ENCODE measurements at regions not wholly inside any gene's neighbourhood (a gene's known extent, or its start where the extent isn't known, plus 50 kb on each side); places are given as distances from the start of the nearest gene placed in this dataset.

DNA sequence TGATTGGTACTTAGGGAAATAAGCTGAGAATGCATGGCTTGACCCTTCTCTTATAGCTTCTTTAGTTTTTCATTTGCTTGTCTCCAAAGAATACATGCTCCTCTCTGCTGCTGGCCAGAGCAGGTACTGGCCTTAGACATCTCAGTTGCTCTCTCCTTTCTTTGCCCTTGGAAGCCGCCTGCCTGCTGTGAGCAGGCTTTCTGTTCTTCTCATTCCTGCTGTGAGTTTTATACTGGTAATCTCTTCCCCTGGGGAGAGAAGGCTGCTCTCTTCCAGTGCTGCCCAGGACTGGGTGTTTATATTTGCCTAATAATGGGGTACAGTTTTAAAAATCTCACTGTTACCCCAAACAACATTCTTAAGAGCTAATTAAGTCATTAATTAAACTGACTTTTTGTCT is 323.5 kb upstream of the LRRC7 start:
- no peak for DNase-seq (ENCODE audit: low spot score)

- DNase-seq (ENCODE audit: low spot score): no peak
These were observed 321.6 kb upstream of the LRRC7 start for GRCh38 chr1:69246109-69246508.

DNA sequence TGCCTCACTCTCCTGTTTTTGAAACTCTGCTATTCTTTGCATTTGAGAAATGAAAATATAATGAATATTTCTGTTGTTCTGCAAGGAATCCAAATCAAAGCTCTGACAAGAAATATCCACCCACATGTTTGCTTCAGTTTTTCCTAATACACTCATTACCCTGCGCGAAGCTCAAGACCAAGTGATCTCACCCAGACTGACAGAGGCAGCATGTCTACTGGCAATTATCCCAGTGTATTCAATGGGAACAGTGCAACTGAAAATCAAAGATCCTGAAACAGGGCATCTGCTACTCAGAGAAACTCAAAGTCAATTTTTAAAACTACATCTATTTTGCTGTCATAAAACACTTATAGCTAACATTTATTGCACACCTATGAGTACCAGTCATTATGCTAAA is 321.0 kb upstream of the LRRC7 start:
- no peak for DNase-seq (ENCODE audit: low spot score)

DNA sequence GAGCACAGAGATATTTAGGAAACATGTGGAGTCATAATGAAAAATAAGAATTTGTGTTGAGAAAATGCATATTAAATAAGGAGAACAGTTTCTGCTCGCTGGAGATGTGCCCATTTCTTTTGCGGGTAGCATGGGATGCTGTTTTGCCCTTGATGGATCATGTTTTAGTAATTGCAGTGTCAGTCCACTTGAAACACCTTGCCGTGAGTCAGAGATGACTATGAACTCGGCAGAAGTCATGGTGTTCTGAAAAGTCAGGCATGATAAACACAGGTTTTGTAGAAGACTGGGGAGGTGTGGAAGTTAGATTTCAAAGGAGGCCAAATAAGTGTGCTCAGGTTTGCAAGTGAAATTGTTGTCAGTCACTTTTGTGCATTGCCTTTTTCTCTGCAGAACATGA is 315.0 kb upstream of the LRRC7 start:
- no peak for DNase-seq (ENCODE audit: low spot score)

- no peak for DNase-seq (ENCODE audit: low spot score)
These were observed 311.7 kb upstream of the LRRC7 start for GRCh38 chr1:69256036-69256435.

- DNase-seq (ENCODE audit: low spot score): no peak
These were observed 308.9 kb upstream of the LRRC7 start for GRCh38 chr1:69258842-69259241.

- no peak for DNase-seq (ENCODE audit: low spot score)
These were observed 303.8 kb upstream of the LRRC7 start for GRCh38 chr1:69263921-69264391.

DNA sequence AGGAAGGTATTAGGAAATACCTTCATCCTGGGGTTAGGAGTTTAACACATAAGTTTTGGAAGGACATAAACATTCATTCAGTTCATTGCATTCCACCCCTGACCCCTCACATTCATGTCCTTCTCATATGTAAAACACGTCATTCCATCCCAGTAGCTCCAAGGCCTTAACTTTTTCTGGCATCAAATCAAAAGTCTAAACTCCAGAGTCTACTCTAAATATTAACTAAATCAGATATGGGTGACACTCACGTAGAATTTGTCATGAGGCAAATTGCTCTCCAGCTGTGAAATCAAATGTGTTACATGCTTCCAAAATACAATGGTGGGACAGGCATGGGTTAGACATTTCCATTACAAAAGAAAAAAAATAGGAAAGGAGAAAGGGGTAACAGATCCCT is 298.2 kb upstream of the LRRC7 start:
- no peak for DNase-seq (ENCODE audit: low spot score)

- no peak for DNase-seq (ENCODE audit: low spot score)
These were observed 296.1 kb upstream of the LRRC7 start for GRCh38 chr1:69271587-69272125.

DNA sequence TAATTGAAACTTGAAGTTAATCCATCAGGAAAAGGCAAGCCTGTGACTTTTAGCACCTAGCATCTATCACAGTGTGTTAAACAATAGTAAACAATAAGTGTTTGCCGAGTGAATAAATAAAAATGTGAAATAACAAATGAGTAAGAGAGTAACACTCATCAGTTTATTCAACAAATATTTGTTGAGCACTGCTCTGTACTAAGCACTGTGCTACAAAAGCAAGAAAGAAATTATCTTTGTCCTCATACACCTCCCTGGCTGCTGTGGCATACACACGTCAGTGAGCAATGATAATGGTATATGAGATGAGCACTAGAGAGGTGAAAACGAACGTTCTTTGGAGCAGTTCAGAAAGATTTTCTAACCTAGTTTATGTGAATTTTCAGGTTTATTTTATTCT is 295.0 kb upstream of the LRRC7 start:
- DNase-seq (ENCODE audit: low spot score): no peak

GRCh38 chr1:69278923-69279322 is 288.8 kb upstream of the LRRC7 start:
- DNase-seq (ENCODE audit: low spot score): no peak

DNA sequence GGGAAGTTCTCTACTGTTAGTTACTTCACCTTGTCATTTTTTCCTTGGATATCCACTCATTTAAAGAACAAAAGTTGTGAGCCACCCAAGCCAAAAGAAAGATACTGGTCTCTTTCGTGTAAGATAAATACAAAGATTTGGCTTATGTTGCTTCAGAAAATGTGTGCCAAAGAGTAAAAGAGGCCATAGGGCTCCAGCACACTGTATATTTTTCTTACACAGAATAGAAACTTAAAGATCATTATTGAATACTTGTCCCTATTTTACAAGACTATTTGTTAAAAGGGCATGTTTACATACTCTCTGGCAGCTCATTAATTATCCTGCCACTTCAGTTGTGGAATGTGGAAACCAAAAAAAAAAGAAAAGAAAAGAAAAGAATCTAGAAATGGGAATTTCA is 284.2 kb upstream of the LRRC7 start:
- DNase-seq (ENCODE audit: low spot score): no peak

- DNase-seq (ENCODE audit: low spot score): no peak
These were observed 283.2 kb upstream of the LRRC7 start for GRCh38 chr1:69284508-69284907.

GRCh38 chr1:69288416-69288815 is 279.3 kb upstream of the LRRC7 start:
- DNase-seq (ENCODE audit: low spot score): no peak

DNA sequence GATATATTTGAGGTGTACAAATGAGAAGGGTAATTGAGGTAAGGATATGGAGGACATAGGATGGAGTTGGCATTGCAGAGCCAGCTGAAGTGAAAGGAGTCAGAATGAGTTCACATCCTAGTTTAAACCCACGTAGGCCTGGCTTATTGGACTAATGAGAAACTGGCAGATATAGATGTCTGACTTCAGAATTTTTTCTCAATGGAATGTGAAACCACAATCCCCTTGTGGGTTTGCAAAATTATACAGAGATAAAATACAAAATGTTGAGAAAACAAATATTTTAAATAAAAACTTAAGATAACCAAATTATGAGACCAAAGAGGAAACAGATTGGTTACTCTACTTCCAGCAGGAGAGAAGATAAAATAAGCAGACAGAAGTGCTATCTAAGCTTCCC is 277.4 kb upstream of the LRRC7 start:
- DNase-seq (ENCODE audit: low spot score): no peak

DNA sequence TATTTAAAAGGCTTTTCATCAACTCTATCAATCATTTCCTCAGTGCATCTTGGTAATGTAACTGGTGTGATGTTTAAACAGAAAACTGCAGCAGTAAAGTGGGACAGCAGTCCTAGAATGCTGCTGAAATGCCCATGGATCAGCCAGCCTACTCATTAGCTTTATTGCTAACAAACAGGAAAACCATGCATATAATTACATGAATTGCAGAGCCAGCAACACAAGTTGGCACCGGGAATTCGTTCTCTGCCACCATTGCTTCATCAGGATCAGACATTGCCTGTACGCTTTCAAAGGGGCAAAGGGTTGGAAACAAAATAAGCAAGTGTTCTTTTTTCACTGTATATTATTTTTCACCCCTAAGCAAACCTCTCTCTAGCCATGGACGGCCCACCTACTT is 276.2 kb upstream of the LRRC7 start:
- DNase-seq (ENCODE audit: low spot score): no peak

- no peak for DNase-seq (ENCODE audit: low spot score)
These were observed 274.9 kb upstream of the LRRC7 start for GRCh38 chr1:69292833-69293232.

GRCh38 chr1:69294171-69294570 is 273.6 kb upstream of the LRRC7 start:
- DNase-seq (ENCODE audit: low spot score): no peak

- no peak for DNase-seq (ENCODE audit: low spot score)
These were observed 272.5 kb upstream of the LRRC7 start for GRCh38 chr1:69295265-69295664.

- DNase-seq (ENCODE audit: low spot score): no peak
These were observed 262.1 kb upstream of the LRRC7 start for GRCh38 chr1:69305621-69306020.

- DNase-seq (ENCODE audit: low spot score): no peak
These were observed 255.5 kb upstream of the LRRC7 start for GRCh38 chr1:69312055-69312732.

GRCh38 chr1:69313118-69313517 is 254.6 kb upstream of the LRRC7 start:
- DNase-seq (ENCODE audit: low spot score): no peak

DNA sequence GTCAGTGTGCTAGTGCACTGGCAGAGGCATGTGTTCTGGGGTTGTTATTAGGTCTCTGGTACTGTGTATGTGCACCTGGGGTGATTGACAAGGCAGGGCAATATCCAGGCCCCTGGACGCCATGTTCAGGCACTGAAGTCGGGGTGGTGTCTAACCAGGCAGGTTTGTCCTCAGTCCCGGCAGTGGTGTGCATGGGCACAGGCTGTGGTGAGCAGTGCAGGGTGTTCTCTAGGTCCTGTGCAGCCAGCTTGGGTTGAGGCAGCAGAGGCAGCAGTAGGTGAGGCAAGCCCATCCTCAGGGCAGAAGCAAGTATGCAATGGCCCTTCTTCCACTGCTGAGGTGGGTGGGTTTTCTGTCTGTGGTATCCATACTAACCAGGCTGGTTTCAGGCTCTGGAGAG is 252.3 kb upstream of the LRRC7 start:
- DNase-seq (ENCODE audit: low spot score): no peak

GRCh38 chr1:69315823-69316222 is 251.9 kb upstream of the LRRC7 start:
- DNase-seq (ENCODE audit: low spot score): no peak
